Ovary (tissue), 3 donors: ENCODE measurements at regions not wholly inside any gene's neighbourhood (a gene's known extent, or its start where the extent isn't known, plus 50 kb on each side); places are given as distances from the start of the nearest gene placed in this dataset.

Experiments used
- CTCF ChIP-seq, 3 donors: fragments of 450-650 bp in 2 of 3; fragments of 200-600 bp in 1 of 3; IDR thresholded peaks; one replicate each; pipeline versions ENCODE4 v1.5.1 to v1.8.0; 2016 to 2022; ENCODE audit warnings: antibody characterized with exemption in 3 of 3, mild to moderate bottlenecking in 1 of 3
- EP300 ChIP-seq: sonication (generic); formaldehyde crosslinking; IDR thresholded peaks from one replicate; pipeline ENCODE4 v1.6.1; 2017; ENCODE audit warnings: antibody characterized with exemption
- POLR2A ChIP-seq: fragments of 450-650 bp; IDR thresholded peaks from one replicate; pipeline ENCODE4 v1.6.1; 2017; ENCODE audit warnings: antibody characterized with exemption, mild to moderate bottlenecking, moderate library complexity
- donor health status: DM: no; HTN: no; CAD: no.

DNA sequence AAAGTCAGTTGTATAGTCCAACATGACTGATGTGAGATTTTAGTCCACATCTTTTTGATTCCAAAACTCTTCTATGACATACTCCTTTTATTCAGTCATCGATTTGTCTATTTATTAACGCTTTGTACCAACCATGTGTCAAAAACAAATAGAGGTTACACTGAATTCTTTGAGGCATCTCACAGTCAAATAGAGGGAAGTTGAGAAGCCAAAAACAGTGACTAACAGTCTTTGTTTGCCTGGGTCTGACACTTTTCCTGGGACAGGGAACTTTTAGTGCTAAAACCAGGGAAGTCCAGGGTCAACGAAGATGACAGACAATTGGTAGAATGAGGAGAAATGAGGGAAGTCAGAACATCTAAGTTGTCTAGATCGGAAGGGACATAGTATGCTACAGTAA, 169.9 kb upstream of the HS3ST1 start:
- TF ChIP-seq POLR2A (no peak), CTCF (IDR thresholded peaks at IDR 0.05) (no peak), EP300 (no peak)
